ENCODE measurements at regions not wholly inside any gene's neighbourhood (a gene's known extent, or its start where the extent isn't known, plus 50 kb on each side); places are given as distances from the start of the nearest gene placed in this dataset.
A peak's percentile ranks its signal among the peaks of the same experiment; 100 is the strongest.

DNA sequence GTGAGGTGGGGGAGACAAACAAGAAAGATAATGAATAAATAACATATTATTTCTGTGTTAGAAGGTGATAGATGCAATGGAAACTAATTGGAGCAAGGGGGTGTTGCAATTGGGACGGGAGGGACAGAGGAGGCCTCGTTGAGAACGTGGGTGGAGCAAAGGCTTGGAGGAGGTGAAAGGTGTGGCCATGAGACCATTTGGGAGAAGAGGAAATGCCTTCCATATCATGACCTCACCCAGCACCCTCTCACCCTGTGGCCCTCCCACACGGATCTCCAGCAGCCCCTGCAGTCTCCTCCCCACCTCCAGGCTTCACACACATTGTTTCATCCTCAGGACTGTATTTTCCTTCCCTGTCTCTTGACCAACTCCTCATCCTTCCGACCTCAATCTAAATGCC is 85.3 kb upstream of the ARHGAP29 start:
- no peak for TF ChIP-seq JUND (IDR thresholded peaks at IDR 0.05; ENCODE audit: low read depth)
- in situ Hi-C loops (cut with HindIII; ENCODE audit: low pct_unique_long_range_greater_than_20kb, low sequenced_read_pairs), result no loop called here
- DNase-seq (ENCODE audit: low read depth in 1 of 2, low spot score in 1 of 2), result no peak

DNA sequence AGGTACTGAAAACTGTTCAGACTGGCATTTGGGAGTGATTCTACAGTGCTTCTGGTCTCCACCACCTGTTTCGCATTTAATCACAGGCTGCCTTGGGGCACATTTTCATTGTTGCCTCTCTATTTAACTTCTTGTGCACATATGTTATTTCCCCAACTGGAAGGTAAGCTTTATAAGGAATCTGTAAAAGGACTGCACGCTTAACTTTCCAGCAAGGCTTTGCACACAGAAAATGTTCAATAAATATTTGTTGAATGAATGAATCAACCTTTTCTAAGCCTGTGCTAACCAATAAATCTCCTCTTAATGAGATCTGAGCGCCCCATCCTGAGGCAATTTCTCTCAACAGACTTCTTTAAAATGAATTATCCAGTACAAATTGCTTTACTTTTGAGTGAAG is 84.3 kb upstream of the ARHGAP29 start:
- DNase-seq (ENCODE audit: low read depth in 1 of 2, low spot score in 1 of 2), result peak; percentile 17 to 91
- TF ChIP-seq JUND (IDR thresholded peaks at IDR 0.05; ENCODE audit: low read depth), result peak; percentile 85
- in situ Hi-C loops (cut with HindIII; ENCODE audit: low pct_unique_long_range_greater_than_20kb, low sequenced_read_pairs), result no loop called here

DNA sequence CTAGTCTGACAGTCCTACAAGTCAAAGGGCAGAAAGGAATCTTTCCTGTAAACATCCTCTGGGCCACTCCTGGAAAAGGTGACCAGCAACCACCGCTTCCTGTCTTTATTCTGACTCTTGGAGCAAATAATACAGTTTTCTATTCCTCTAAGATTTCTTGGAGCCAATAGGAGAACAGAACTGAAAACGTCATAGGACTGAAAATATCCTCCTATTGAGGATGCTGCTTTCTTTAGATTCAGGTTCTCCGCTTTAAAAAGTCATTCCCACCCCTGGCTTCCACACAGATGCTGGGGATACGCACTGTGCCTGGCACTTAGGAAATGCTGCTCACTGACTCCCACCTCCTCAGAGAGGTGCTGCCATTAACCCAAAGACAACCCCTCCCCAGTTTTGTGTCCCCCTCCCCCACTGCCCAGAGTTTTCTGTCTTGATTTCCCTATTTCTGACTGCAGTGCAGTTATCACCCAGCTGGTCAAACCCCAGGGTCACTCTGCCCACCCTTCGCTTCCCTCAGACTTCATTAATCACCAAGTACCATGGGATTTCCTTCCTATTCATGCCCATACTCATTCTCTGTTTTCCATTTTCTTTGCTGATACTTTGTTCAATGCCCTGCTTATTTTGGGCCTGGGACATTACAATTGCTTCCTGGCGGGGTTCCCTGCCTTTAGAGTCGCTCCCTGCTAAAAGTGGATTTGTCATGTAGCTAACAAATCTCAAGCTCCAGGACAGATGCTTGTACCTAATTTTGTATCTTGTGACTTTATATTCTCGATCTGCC is 82.1 kb upstream of the ARHGAP29 start:
- no peak for TF ChIP-seq JUND (IDR thresholded peaks at IDR 0.05; ENCODE audit: low read depth)
- no peak for DNase-seq (ENCODE audit: low read depth in 1 of 2, low spot score in 1 of 2)
- in situ Hi-C loops (cut with HindIII; ENCODE audit: low pct_unique_long_range_greater_than_20kb, low sequenced_read_pairs), result no loop called here

DNA sequence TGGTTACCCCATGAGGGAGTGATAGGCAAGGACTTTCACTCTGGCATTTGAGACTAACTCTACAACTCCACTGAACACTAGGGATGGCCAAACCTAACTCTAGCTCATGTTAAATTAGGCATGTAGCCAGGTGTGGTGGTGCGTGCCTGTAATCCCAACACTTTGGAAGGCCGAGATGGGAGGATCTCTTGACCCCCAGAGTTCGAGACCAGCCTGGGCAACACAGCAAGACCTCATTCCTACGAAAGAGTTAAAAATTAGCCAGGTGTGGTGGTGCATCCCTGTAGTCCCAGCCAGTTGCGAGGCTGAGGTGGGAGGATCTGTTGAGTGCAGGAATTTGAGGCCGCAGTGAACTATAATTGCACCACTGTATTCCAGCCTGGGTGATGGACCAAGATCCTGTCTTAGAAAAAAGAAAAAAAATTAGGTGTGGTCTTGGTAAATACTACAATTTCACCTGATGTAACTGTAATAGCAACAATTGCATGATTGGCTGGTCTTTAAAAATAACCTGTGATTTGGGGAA is 81.2 kb upstream of the ARHGAP29 start:
- TF ChIP-seq JUND (IDR thresholded peaks at IDR 0.05; ENCODE audit: low read depth), result no peak
- no peak for DNase-seq (ENCODE audit: low read depth in 1 of 2, low spot score in 1 of 2)
- in situ Hi-C loops (cut with HindIII; ENCODE audit: low pct_unique_long_range_greater_than_20kb, low sequenced_read_pairs), result no loop called here

DNA sequence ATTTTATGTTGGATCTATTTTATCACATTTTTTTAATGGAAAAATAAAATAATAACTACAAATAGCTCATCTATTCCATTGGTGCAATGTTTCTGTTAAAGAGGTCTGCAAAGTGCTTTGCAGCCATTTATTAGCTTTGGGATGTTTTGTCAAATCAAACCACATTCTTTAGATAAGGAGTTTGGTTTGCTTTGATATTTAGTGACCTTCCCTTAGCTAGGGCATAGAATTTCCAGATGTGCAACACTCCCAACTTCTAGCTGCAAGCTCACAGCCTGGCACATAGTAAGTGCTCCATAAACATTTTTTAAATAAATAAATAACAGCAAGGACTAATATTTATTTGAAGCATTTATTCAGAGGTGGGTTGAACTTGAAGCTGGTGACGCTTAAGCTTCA is 80.4 kb upstream of the ARHGAP29 start:
- DNase-seq (ENCODE audit: low read depth in 1 of 2, low spot score in 1 of 2), result no peak
- in situ Hi-C loops (cut with HindIII; ENCODE audit: low pct_unique_long_range_greater_than_20kb, low sequenced_read_pairs), result no loop called here
- no peak for TF ChIP-seq JUND (IDR thresholded peaks at IDR 0.05; ENCODE audit: low read depth)

DNA sequence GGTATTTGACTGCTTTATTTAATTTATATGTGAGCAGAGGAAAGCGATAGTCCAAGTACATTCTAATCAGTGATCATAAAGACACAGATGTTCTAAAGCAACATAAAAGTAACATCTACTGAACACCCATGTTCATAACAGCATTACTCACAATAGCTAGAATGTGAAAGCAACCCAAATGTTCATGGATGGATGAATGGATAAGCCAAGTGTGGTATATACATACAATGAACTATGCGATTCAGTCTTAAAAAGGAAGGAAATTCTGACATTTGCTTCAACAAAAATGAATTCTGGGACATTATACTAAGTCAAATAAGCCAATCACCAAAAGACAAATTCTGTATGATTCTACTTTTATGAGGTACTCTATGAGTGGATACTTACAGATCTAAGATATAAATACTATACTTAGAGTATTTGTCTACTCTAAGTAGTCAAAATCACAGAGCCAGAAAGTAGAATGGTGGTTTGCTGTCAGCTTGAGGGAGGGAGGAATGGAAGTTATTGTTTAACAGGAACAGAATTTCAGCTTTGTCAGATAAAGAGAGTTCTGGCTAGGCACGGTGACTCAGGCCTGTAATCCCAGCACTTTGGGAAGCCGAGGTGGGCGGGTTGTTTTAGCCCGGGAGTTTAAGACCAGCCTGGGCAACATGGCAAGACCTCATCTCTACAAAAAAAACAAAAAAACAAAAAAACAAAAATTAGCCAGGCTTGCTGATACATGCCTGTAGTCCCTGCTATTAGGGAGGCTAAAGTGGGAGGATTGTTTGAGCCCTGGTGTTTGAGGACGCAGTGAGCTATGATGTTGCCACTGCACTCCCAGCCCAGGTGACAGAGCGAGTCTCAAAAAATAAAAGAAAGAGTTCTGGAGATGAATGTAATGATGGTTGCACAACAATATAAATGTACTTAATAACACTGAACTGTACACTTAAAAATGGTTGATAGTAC is 79.7 kb upstream of the ARHGAP29 start:
- no peak for TF ChIP-seq JUND (IDR thresholded peaks at IDR 0.05; ENCODE audit: low read depth)
- in situ Hi-C loops (cut with HindIII; ENCODE audit: low pct_unique_long_range_greater_than_20kb, low sequenced_read_pairs), result no loop called here
- no peak for DNase-seq (ENCODE audit: low read depth in 1 of 2, low spot score in 1 of 2)

DNA sequence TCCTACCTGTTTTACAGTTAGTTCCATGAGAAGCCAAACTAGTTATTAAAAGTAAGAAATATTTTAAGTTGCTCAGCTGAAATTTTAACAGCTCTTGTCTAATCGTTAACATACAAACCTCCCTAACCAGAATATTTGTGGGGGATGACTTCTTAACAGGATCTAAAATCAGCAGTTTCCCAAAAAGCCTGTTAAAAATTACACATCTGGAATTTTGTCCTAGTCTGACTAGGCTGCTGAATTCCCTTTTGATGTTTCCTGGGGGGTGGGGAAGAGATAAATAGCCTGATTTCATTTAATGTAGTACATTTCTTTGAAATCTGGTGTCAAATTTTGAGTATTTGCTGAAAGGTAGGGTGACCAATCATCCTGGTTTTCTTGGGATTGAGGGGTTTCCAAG is 78.8 kb upstream of the ARHGAP29 start:
- TF ChIP-seq JUND (IDR thresholded peaks at IDR 0.05; ENCODE audit: low read depth), result no peak
- in situ Hi-C loops (cut with HindIII; ENCODE audit: low pct_unique_long_range_greater_than_20kb, low sequenced_read_pairs), result no loop called here
- DNase-seq (ENCODE audit: low read depth in 1 of 2, low spot score in 1 of 2), result no peak

DNA sequence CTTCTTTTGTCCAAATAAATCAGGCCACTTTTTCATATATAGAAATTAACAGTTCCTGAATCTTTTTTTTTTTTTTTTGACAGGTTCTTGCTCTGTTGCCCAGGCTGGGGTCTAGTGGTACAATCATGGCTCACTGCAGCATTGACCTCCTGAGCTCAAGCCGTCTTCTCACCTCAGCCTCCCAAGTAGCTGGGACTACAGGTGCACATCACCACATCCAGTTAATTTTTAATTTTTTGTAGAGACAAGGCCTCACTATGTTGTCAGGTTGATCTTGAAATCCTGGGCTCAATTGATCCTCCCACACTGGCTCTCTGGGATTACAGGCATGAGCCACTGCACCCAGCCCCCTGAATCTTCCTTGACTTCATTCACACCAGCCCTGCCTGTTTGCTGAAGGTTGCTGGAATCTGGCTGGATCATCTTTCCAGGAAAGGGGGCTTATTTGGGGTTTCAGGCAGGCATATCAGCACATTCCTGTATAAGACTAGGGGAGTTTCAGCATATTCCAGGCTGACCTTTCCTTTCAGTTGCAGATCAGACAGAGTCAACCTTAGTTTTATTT is 78.2 kb upstream of the ARHGAP29 start:
- no peak for TF ChIP-seq JUND (IDR thresholded peaks at IDR 0.05; ENCODE audit: low read depth)
- in situ Hi-C loops (cut with HindIII; ENCODE audit: low pct_unique_long_range_greater_than_20kb, low sequenced_read_pairs), result no loop called here

DNA sequence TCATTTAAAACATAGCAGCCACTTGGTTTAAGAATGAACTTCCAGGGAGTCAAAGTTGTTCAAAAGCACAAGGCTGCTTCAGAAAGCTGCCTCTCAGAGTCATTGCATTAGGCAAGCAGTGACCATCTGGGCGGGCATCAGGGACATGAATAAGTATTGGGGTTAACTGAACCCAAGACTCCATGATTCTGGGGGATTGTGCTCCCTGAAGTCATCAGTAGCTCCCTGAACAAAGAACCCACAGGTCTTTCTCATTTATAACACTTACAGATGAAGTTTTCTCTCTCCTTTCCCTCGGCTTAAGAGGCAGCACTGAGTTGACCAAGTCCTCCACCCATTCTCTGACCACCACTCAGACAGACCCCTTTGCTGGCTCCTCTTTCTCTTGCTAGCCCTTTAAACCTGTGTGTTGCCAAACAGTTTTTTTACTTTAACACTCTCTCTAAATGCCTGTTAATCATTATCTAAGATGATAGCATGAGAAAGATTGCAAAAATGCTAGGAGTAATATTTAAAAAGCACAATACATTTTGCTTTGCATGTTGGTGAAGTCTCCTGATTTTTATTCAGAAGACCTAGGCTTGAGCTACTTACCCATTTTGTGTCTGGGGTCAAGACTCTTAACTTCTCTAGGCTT is 77.0 kb upstream of the ARHGAP29 start:
- in situ Hi-C loops (cut with HindIII; ENCODE audit: low pct_unique_long_range_greater_than_20kb, low sequenced_read_pairs), result no loop called here
- DNase-seq (ENCODE audit: low read depth in 1 of 2, low spot score in 1 of 2), result no peak
- no peak for TF ChIP-seq JUND (IDR thresholded peaks at IDR 0.05; ENCODE audit: low read depth)

More for the DNA sequence above, 78.2 kb upstream of the ARHGAP29 start:
- DNase-seq (ENCODE audit: low read depth in 1 of 2, low spot score in 1 of 2), result no peak

DNA sequence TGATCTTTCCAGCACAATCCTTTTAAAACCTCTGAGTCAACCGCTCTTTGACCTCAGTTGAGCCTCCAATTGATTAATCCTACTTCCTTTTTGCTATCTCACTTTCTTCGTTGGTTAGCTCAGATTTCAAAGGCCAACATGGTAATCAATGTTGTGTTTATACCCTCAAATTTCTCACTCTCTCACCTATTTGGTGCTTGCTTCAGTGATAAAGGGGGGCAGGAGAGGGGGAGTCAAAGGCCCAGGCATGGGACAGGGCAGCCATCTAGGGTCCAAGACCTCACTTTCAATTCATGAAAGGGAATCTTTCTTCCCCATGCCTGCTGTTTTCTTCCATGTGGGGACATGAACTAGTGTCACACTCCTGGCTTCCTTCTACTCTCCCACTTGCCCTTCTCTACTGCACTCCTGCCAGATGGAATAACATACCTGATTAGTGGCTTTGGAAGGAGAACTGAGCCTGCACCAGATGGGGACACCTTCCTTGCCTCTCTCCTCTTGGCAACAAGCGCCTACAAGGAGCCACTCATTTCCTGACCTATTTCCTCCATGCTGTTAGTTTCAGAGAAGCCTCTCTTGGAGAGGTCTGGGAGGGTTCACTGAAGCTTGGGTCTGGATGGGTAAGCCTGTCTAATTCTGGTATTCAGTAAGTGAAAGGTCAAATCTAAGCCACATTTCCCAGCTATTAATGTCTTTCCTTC is 73.3 kb upstream of the ARHGAP29 start:
- in situ Hi-C loops (cut with HindIII; ENCODE audit: low pct_unique_long_range_greater_than_20kb, low sequenced_read_pairs), result no loop called here
- DNase-seq (ENCODE audit: low read depth in 1 of 2, low spot score in 1 of 2), result no peak
- TF ChIP-seq JUND (IDR thresholded peaks at IDR 0.05; ENCODE audit: low read depth), result no peak

DNA sequence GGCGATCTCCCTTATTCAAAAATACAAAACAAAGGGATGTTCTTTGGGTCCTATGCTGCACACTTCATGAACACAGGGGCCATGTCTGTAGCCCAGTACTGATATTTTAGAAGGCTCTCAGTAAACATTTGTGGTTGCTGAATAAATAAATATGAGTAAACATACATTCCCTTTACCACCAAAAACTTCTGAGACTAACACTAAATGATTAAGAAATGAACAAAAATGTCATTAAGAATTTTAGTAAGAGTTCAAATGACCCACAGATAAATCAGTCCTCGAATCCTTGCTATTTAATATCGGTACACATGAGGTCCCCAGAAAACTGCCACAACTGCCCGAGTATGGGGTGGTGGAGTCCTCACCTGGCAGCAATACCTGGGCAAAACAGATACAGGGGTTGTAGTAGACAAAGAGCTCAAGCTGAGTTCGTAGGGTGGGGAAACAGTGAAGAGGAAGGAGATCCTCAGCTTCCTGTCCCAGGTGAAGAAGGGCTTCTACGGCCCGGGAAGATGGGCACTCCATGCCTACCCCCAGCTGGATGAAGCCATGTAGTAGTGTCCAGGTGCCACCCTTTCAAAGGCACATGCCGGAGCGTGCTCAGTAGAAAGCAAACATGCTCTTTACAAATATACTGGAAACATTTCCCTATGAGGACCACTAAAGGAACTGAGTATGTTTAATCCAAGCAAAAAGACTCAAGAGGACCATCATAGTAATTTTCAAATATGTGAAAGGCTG is 72.6 kb upstream of the ARHGAP29 start:
- in situ Hi-C loops (cut with HindIII; ENCODE audit: low pct_unique_long_range_greater_than_20kb, low sequenced_read_pairs), result no loop called here
- DNase-seq (ENCODE audit: low read depth in 1 of 2, low spot score in 1 of 2), result no peak
- TF ChIP-seq JUND (IDR thresholded peaks at IDR 0.05; ENCODE audit: low read depth), result no peak

Measured in T47D (cell line).